ENCODE measurements at regions not wholly inside any gene's neighbourhood (a gene's known extent, or its start where the extent isn't known, plus 50 kb on each side); places are given as distances from the start of the nearest gene placed in this dataset.
"Not testable (repeated sequence)": the region's sequence is repeated elsewhere in the genome, so short reads cannot be mapped to it uniquely, and the experiment has no call there.

- no peak for FAIRE-seq
These were observed 1018.9 kb upstream of the ZEB2 start for GRCh38 chr2:145538661-145539350.

- FAIRE-seq = no peak
These were observed 1010.7 kb upstream of the ZEB2 start for GRCh38 chr2:145530653-145531052.

- no peak for FAIRE-seq
These were observed 1004.9 kb upstream of the ZEB2 start for GRCh38 chr2:145524836-145525235.

GRCh38 chr2:145524303-145524702 lies 1004.4 kb upstream of the ZEB2 start:
- FAIRE-seq = no peak

GRCh38 chr2:145519254-145519653 lies 999.3 kb upstream of the ZEB2 start:
- not testable (repeated sequence) for FAIRE-seq

GRCh38 chr2:145511946-145512345 lies 992.0 kb upstream of the ZEB2 start:
- no peak for FAIRE-seq

GRCh38 chr2:145503511-145503910 lies 983.6 kb upstream of the ZEB2 start:
- no peak for FAIRE-seq

- FAIRE-seq = no peak
These were observed 982.0 kb upstream of the ZEB2 start for GRCh38 chr2:145501920-145502319.

GRCh38 chr2:145495590-145495989 lies 975.7 kb upstream of the ZEB2 start:
- FAIRE-seq = no peak

GRCh38 chr2:145494441-145494840 lies 974.5 kb upstream of the ZEB2 start:
- no peak for FAIRE-seq

GRCh38 chr2:145488571-145488970 lies 968.7 kb upstream of the ZEB2 start:
- no peak for FAIRE-seq

- FAIRE-seq = no peak
These were observed 964.7 kb upstream of the ZEB2 start for GRCh38 chr2:145484448-145485097.

- FAIRE-seq = no peak
These were observed 963.9 kb upstream of the ZEB2 start for GRCh38 chr2:145483854-145484253.

- no peak for FAIRE-seq
These were observed 961.5 kb upstream of the ZEB2 start for GRCh38 chr2:145481334-145481922.

GRCh38 chr2:145464866-145465265 lies 944.9 kb upstream of the ZEB2 start:
- FAIRE-seq = no peak

GRCh38 chr2:145460112-145460511 lies 940.2 kb upstream of the ZEB2 start:
- FAIRE-seq = no peak

GRCh38 chr2:145431181-145431951 lies 911.4 kb upstream of the ZEB2 start:
- no peak for FAIRE-seq

- no peak for FAIRE-seq
These were observed 903.9 kb upstream of the ZEB2 start for GRCh38 chr2:145423809-145424208.

- no peak for FAIRE-seq
These were observed 902.7 kb upstream of the ZEB2 start for GRCh38 chr2:145422576-145422975.

GRCh38 chr2:145421841-145422240 lies 901.9 kb upstream of the ZEB2 start:
- no peak for FAIRE-seq

- no peak for FAIRE-seq
These were observed 896.7 kb upstream of the ZEB2 start for GRCh38 chr2:145416640-145417039.

- FAIRE-seq = no peak
These were observed 895.2 kb upstream of the ZEB2 start for GRCh38 chr2:145415151-145415550.

- FAIRE-seq = no peak
These were observed 893.5 kb upstream of the ZEB2 start for GRCh38 chr2:145413261-145414030.

All from colon (tissue), 2 donors.